Sigmoid colon (tissue), 6 donors: ENCODE measurements at regions not wholly inside any gene's neighbourhood (a gene's known extent, or its start where the extent isn't known, plus 50 kb on each side); places are given as distances from the start of the nearest gene placed in this dataset.
A peak's percentile ranks its signal among the peaks of the same experiment; 100 is the strongest.

Experiments used
- DNase-seq: peaks from one replicate; pipeline ENCODE4 v3.0.0-alpha.2; 2019
- H3K27ac ChIP-seq, 4 donors: fragments of 200-600 bp; sonication (generic); one replicate each; pipeline ENCODE4 v1.5.1; 2016 to 2019; ENCODE audit warnings: mild to moderate bottlenecking in 1 of 4
- H3K27me3 ChIP-seq, 3 donors: fragments of 200-600 bp; sonication (generic); one replicate each; pipeline ENCODE4 v1.5.1; 2019; ENCODE audit warnings: mild to moderate bottlenecking in 1 of 3
- H3K36me3 ChIP-seq, 4 donors: fragments of 200-600 bp; sonication (generic); one replicate each; pipeline ENCODE4 v1.5.1; 2016 to 2019
- H3K4me1 ChIP-seq, 4 donors: fragments of 200-600 bp; sonication (generic); one replicate each; pipeline ENCODE4 v1.5.1; 2017 to 2019
- H3K4me3 ChIP-seq, 4 donors: fragments of 200-600 bp; sonication (generic); one replicate each; pipeline ENCODE4 v1.5.1; 2017 to 2019; ENCODE audit warnings: mild to moderate bottlenecking in 2 of 4, moderate library complexity in 1 of 4
- H3K9me3 ChIP-seq, 4 donors: fragments of 200-600 bp in 3 of 4; sonication (generic) in 3 of 4; one replicate each; pipeline versions ENCODE4 v1.5.1 to v1.6.1; 2013 to 2019
- CTCF ChIP-seq, 4 experiments: fragments of 450-650 bp in 3 of 4; fragments of 200-600 bp in 1 of 4; IDR thresholded peaks; one replicate each; pipeline ENCODE4 v1.5.1; 2016 to 2019; ENCODE audit warnings: antibody characterized with exemption in 4 of 4, mild to moderate bottlenecking in 3 of 4, moderate library complexity in 2 of 4
- EP300 ChIP-seq, 4 donors: sonication (generic); formaldehyde crosslinking; IDR thresholded peaks; one replicate each; pipeline ENCODE4 v1.6.1; 2017; ENCODE audit warnings: antibody characterized with exemption in 4 of 4
- POLR2A ChIP-seq, 2 donors: fragments of 450-650 bp; IDR thresholded peaks; one replicate each; pipeline ENCODE4 v1.6.1; 2016; ENCODE audit warnings: antibody characterized with exemption in 2 of 2, mild to moderate bottlenecking in 2 of 2, moderate library complexity in 2 of 2
- POLR2AphosphoS5 ChIP-seq, 4 donors: sonication (generic); formaldehyde crosslinking; IDR thresholded peaks; one replicate each; pipeline ENCODE4 v1.6.1; 2017; ENCODE audit warnings: antibody characterized with exemption in 4 of 4
- WGBS, 2 donors: extraction: QIAGEN DNeasy Blood & Tissue Kit; methylation state at CpG; one replicate each; pipeline ENCODE4 v1.1.7; 2013; 5-methylcytosine and 5-hydroxymethylcytosine counted together
- intact Hi-C: fragments of 100-400 bp; cut with DNase I; formaldehyde crosslinking; loops from one replicate; pipeline ENCODE4 v1.15.1; 2023
- donor health status: healthy with polysubstance abuse.
- donor health status: healthy.

- H3K36me3 ChIP-seq, result no peaks in the 10 kb centered on the region
- peak overlapping the region in 3 of 4 donors; percentile 46 to 59 (median 51) for H3K27ac ChIP-seq
- 86 to 87% methylated on average over 4 of the region's 4 CpGs for whole genome bisulfite sequencing, 2 donors
These were observed 262.3 kb downstream of the AUH start for GRCh38 chr9:91099436-91099835.

GRCh38 chr9:91100878-91101450 lies 260.8 kb downstream of the AUH start:
- peak; percentile 78 for DNase-seq
- Histone ChIP-seq H3K27ac (peak overlapping the region in 3 of 4 donors; percentile 46 to 59 (median 51)), H3K4me1 (peaks cover 0 to 19% (median 13%) of the 10 kb centered on the region in 4 donors), H3K27me3 (no peaks in the 10 kb centered on the region), H3K36me3 (no peaks in the 10 kb centered on the region), H3K4me3 (no peak overlapping the region), H3K9me3 (no peaks in the 10 kb centered on the region)
- 66 to 76% methylated on average over 6 of the region's 6 CpGs for WGBS, 2 donors
- intact Hi-C loops, result no loop called here
- TF ChIP-seq POLR2A (IDR thresholded peaks at IDR 0.05) (no peak), EP300 (IDR thresholded peaks at IDR 0.05) (peak in 2 of 4 donors; percentile 8 to 48), CTCF (IDR thresholded peaks at IDR 0.05) (no peak), POLR2AphosphoS5 (IDR thresholded peaks at IDR 0.05) (peak in 2 of 4 donors; percentile 10 to 25)

More at GRCh38 chr9:91099436-91099835, 262.3 kb downstream of the AUH start:
- Histone ChIP-seq H3K27me3 (no peaks in the 10 kb centered on the region), H3K9me3 (no peaks in the 10 kb centered on the region), H3K4me3 (no peak overlapping the region), H3K4me1 (peaks cover 0 to 19% (median 13%) of the 10 kb centered on the region in 4 donors)
- intact Hi-C loops, result loop anchor here (10.0 kb wide), 1 partner anchor 265 kb away; the partner anchor contains the start of gene AUH
- no peak for DNase-seq
- TF ChIP-seq POLR2AphosphoS5 (IDR thresholded peaks at IDR 0.05), result no peak
- TF ChIP-seq EP300 (IDR thresholded peaks at IDR 0.05), result no peak
- no peak for TF ChIP-seq POLR2A (IDR thresholded peaks at IDR 0.05)
- TF ChIP-seq CTCF (IDR thresholded peaks at IDR 0.05), result no peak

GRCh38 chr9:91101611-91102168 lies 260.0 kb downstream of the AUH start:
- Histone ChIP-seq H3K36me3 (no peaks in the 10 kb centered on the region), H3K27ac (peak overlapping the region in 1 of 4 donors; percentile 59), H3K4me3 (no peak overlapping the region), H3K9me3 (no peaks in the 10 kb centered on the region), H3K4me1 (peaks cover 0 to 19% (median 13%) of the 10 kb centered on the region in 4 donors), H3K27me3 (no peaks in the 10 kb centered on the region)
- no peak for DNase-seq
- 44 to 77% methylated on average over 7 of the region's 7 CpGs for WGBS, 2 donors
- intact Hi-C loops, result no loop called here
- no peak for TF ChIP-seq POLR2A (IDR thresholded peaks at IDR 0.05)
- TF ChIP-seq EP300 (IDR thresholded peaks at IDR 0.05), result no peak

DNA sequence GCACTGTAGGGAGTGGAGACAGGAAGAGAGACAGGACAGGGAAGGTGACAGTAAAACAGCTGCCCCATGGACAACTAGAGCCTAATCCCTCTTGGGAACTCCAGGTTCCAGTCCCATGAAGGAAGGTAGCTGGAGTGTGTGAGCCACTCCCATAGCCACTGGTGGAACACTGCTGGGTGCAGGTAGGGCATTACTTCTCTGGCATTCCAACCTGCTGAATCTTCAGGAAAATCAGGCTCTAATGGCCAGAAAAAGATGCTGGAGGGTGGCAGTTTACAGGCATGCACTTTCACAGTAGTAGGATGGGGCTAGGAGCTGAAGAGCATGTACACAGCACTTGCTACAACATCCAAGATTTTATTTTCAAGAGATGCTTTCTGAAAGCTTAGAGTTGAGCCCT lies 259.4 kb downstream of the AUH start:
- intact Hi-C loops, result no loop called here
- H3K4me3 ChIP-seq, result no peak overlapping the region
- H3K9me3 ChIP-seq, result no peaks in the 10 kb centered on the region
- H3K4me1 ChIP-seq, result peaks cover 0 to 19% (median 13%) of the 10 kb centered on the region in 4 donors
- H3K36me3 ChIP-seq, result no peaks in the 10 kb centered on the region
- H3K27ac ChIP-seq, result no peak overlapping the region
- DNase-seq, result no peak
- H3K27me3 ChIP-seq, result no peaks in the 10 kb centered on the region
- TF ChIP-seq POLR2A (IDR thresholded peaks at IDR 0.05) (no peak), CTCF (IDR thresholded peaks at IDR 0.05) (no peak), EP300 (IDR thresholded peaks at IDR 0.05) (no peak), POLR2AphosphoS5 (IDR thresholded peaks at IDR 0.05) (no peak)

- DNase-seq, result no peak
- no peak overlapping the region for H3K27ac ChIP-seq
- H3K9me3 ChIP-seq, result no peaks in the 10 kb centered on the region
- intact Hi-C loops, result no loop called here
- WGBS, 2 donors, result 90 to 94% methylated on average over 1 of the region's 1 CpG
- H3K36me3 ChIP-seq, result no peaks in the 10 kb centered on the region
- no peaks in the 10 kb centered on the region for H3K27me3 ChIP-seq
- H3K4me3 ChIP-seq, result no peak overlapping the region
- peaks cover 0 to 19% (median 13%) of the 10 kb centered on the region in 4 donors for H3K4me1 ChIP-seq
- TF ChIP-seq EP300 (IDR thresholded peaks at IDR 0.05) (no peak), POLR2A (IDR thresholded peaks at IDR 0.05) (no peak), CTCF (IDR thresholded peaks at IDR 0.05) (no peak), POLR2AphosphoS5 (IDR thresholded peaks at IDR 0.05) (no peak)
These were observed 257.8 kb downstream of the AUH start for GRCh38 chr9:91103931-91104330.
